Activated T-helper 2 cell treated with anti-CD3 and anti-CD28 coated beads, Interferon-gamma antibody, Interleukin-2, Interleukin-4, amounts not matched to agents 10 μg/mL and 5 μg/mL and 100 μg/mL, durations not matched to agents 14 hours and 24 hours and 36 hours (primary cell): ENCODE measurements at regions not wholly inside any gene's neighbourhood (a gene's known extent, or its start where the extent isn't known, plus 50 kb on each side); places are given as distances from the start of the nearest gene placed in this dataset.
"Not testable (repeated sequence)": the region's sequence is repeated elsewhere in the genome, so short reads cannot be mapped to it uniquely, and the experiment has no call there.

Experiments
- DNase-seq: peaks from one replicate; pipeline ENCODE4 v3.0.0; 2021; ENCODE audit warnings: low spot score
- H3K27ac Mint-ChIP-seq: one replicate; pipeline ENCODE4 v1.8.0; 2021; ENCODE audit warnings: mixed read lengths
- H3K27me3 Mint-ChIP-seq: one replicate; pipeline ENCODE4 v1.8.0; 2021; ENCODE audit warnings: low read depth, mixed read lengths
- H3K36me3 Mint-ChIP-seq: one replicate; pipeline ENCODE4 v1.8.0; 2021; ENCODE audit warnings: low read depth, mixed read lengths
- H3K4me1 Mint-ChIP-seq: one replicate; pipeline ENCODE4 v1.8.0; 2021; ENCODE audit warnings: low read depth, mixed read lengths
- H3K4me3 Mint-ChIP-seq: one replicate; pipeline ENCODE4 v1.8.0; 2021; ENCODE audit warnings: low read depth, mild to moderate bottlenecking, moderate library complexity, mixed read lengths
- H3K9me3 Mint-ChIP-seq: one replicate; pipeline ENCODE4 v1.8.0; 2021; ENCODE audit warnings: mixed read lengths
- intact Hi-C: fragments of 100-400 bp; cut with micrococcal nuclease; formaldehyde crosslinking; loops from one replicate; pipeline ENCODE4 v1.15.1; 2023

GRCh38 chr6:141475259-141475658 is 657.5 kb upstream of the GJE1 start:
- H3K4me1 Mint-ChIP-seq = peaks cover 17% of the 10 kb centered on the region
- peaks cover 8% of the 10 kb centered on the region for H3K9me3 Mint-ChIP-seq
- H3K4me3 Mint-ChIP-seq = no peak overlapping the region
- H3K27me3 Mint-ChIP-seq = no peaks in the 10 kb centered on the region
- intact Hi-C loops = no loop called here
- H3K27ac Mint-ChIP-seq = no peak overlapping the region
- DNase-seq = no peak
- H3K36me3 Mint-ChIP-seq = peaks cover 6% of the 10 kb centered on the region

GRCh38 chr6:141472162-141472928 is 660.4 kb upstream of the GJE1 start:
- H3K27ac Mint-ChIP-seq = no peak overlapping the region
- no peak overlapping the region for H3K4me3 Mint-ChIP-seq
- intact Hi-C loops = no loop called here
- H3K36me3 Mint-ChIP-seq = no peaks in the 10 kb centered on the region
- H3K9me3 Mint-ChIP-seq = peaks cover 5% of the 10 kb centered on the region
- no peak for DNase-seq
- peaks cover 18% of the 10 kb centered on the region for H3K4me1 Mint-ChIP-seq
- H3K27me3 Mint-ChIP-seq = no peaks in the 10 kb centered on the region

- Mint-ChIP-seq H3K4me1 (peaks cover 18% of the 10 kb centered on the region), H3K36me3 (no peaks in the 10 kb centered on the region), H3K27me3 (no peaks in the 10 kb centered on the region), H3K9me3 (peaks cover 5% of the 10 kb centered on the region), H3K27ac (no peak overlapping the region), H3K4me3 (no peak overlapping the region)
- DNase-seq = no peak
- intact Hi-C loops = no loop called here
Observed at GRCh38 chr6:141470810-141471209, 661.9 kb upstream of the GJE1 start.

GRCh38 chr6:141467881-141468280 is 664.8 kb upstream of the GJE1 start:
- no peak overlapping the region for H3K27ac Mint-ChIP-seq
- no peak for DNase-seq
- H3K36me3 Mint-ChIP-seq = no peaks in the 10 kb centered on the region
- H3K4me3 Mint-ChIP-seq = no peak overlapping the region
- peaks cover 27% of the 10 kb centered on the region for H3K4me1 Mint-ChIP-seq
- H3K27me3 Mint-ChIP-seq = no peaks in the 10 kb centered on the region
- intact Hi-C loops = no loop called here
- H3K9me3 Mint-ChIP-seq = peaks cover 5% of the 10 kb centered on the region

GRCh38 chr6:141467041-141467440 is 665.7 kb upstream of the GJE1 start:
- no peak for DNase-seq
- Mint-ChIP-seq H3K27me3 (no peaks in the 10 kb centered on the region), H3K9me3 (peaks cover 5% of the 10 kb centered on the region), H3K4me3 (no peak overlapping the region), H3K4me1 (peaks cover 24% of the 10 kb centered on the region), H3K36me3 (no peaks in the 10 kb centered on the region), H3K27ac (no peak overlapping the region)
- intact Hi-C loops = no loop called here

- intact Hi-C loops = loop anchor here (1.0 kb wide), 1 partner anchor 18 kb away; no protein-coding TSS in a partner anchor
- Mint-ChIP-seq H3K27me3 (no peaks in the 10 kb centered on the region), H3K4me3 (no peak overlapping the region), H3K4me1 (peaks cover 14% of the 10 kb centered on the region), H3K36me3 (no peaks in the 10 kb centered on the region), H3K27ac (no peak overlapping the region), H3K9me3 (peaks cover under 1% of the 10 kb centered on the region)
- DNase-seq = no peak
Observed at GRCh38 chr6:141464896-141465295, 667.8 kb upstream of the GJE1 start.

- DNase-seq = no peak
- Mint-ChIP-seq H3K4me1 (peaks cover 14% of the 10 kb centered on the region), H3K4me3 (no peak overlapping the region), H3K27me3 (no peaks in the 10 kb centered on the region), H3K36me3 (no peaks in the 10 kb centered on the region), H3K27ac (no peak overlapping the region), H3K9me3 (no peaks in the 10 kb centered on the region)
- intact Hi-C loops = loop anchor here (1.0 kb wide), 1 partner anchor 19 kb away; no protein-coding TSS in a partner anchor
Observed at GRCh38 chr6:141464490-141464889, 668.2 kb upstream of the GJE1 start.

- no peaks in the 10 kb centered on the region for H3K36me3 Mint-ChIP-seq
- H3K4me1 Mint-ChIP-seq = peaks cover 14% of the 10 kb centered on the region
- no peak overlapping the region for H3K27ac Mint-ChIP-seq
- intact Hi-C loops = no loop called here
- no peak for DNase-seq
- H3K4me3 Mint-ChIP-seq = no peak overlapping the region
- no peaks in the 10 kb centered on the region for H3K9me3 Mint-ChIP-seq
- H3K27me3 Mint-ChIP-seq = no peaks in the 10 kb centered on the region
Observed at GRCh38 chr6:141463237-141463977, 669.3 kb upstream of the GJE1 start.

- no peaks in the 10 kb centered on the region for H3K36me3 Mint-ChIP-seq
Observed at GRCh38 chr6:141460743-141461484, 671.8 kb upstream of the GJE1 start.

GRCh38 chr6:141460245-141460644 is 672.5 kb upstream of the GJE1 start:
- DNase-seq, H3K27ac Mint-ChIP-seq, H3K4me1 Mint-ChIP-seq, H3K36me3 Mint-ChIP-seq, H3K9me3 Mint-ChIP-seq, intact Hi-C loops, H3K27me3 Mint-ChIP-seq, H3K4me3 Mint-ChIP-seq: not testable (repeated sequence)

More at GRCh38 chr6:141460743-141461484, 671.8 kb upstream of the GJE1 start:
- Mint-ChIP-seq H3K27me3 (no peaks in the 10 kb centered on the region), H3K27ac (no peak overlapping the region), H3K9me3 (no peaks in the 10 kb centered on the region), H3K4me3 (no peak overlapping the region), H3K4me1 (peaks cover 9% of the 10 kb centered on the region)
- no peak for DNase-seq
- intact Hi-C loops = no loop called here

GRCh38 chr6:141457984-141458383 is 674.7 kb upstream of the GJE1 start:
- H3K4me1 Mint-ChIP-seq, H3K27ac Mint-ChIP-seq, DNase-seq, intact Hi-C loops, H3K4me3 Mint-ChIP-seq, H3K9me3 Mint-ChIP-seq, H3K36me3 Mint-ChIP-seq, H3K27me3 Mint-ChIP-seq: not testable (repeated sequence)

GRCh38 chr6:141452354-141452686 is 680.4 kb upstream of the GJE1 start:
- no peak overlapping the region for H3K27ac Mint-ChIP-seq

More at GRCh38 chr6:141452354-141452686, 680.4 kb upstream of the GJE1 start:
- Mint-ChIP-seq H3K4me1 (no peaks in the 10 kb centered on the region), H3K27me3 (no peaks in the 10 kb centered on the region), H3K9me3 (no peaks in the 10 kb centered on the region), H3K4me3 (no peak overlapping the region), H3K36me3 (no peaks in the 10 kb centered on the region)
- no peak for DNase-seq
- intact Hi-C loops = no loop called here
